ENCODE measurements at regions not wholly inside any gene's neighbourhood (a gene's known extent, or its start where the extent isn't known, plus 50 kb on each side); places are given as distances from the start of the nearest gene placed in this dataset.

DNA sequence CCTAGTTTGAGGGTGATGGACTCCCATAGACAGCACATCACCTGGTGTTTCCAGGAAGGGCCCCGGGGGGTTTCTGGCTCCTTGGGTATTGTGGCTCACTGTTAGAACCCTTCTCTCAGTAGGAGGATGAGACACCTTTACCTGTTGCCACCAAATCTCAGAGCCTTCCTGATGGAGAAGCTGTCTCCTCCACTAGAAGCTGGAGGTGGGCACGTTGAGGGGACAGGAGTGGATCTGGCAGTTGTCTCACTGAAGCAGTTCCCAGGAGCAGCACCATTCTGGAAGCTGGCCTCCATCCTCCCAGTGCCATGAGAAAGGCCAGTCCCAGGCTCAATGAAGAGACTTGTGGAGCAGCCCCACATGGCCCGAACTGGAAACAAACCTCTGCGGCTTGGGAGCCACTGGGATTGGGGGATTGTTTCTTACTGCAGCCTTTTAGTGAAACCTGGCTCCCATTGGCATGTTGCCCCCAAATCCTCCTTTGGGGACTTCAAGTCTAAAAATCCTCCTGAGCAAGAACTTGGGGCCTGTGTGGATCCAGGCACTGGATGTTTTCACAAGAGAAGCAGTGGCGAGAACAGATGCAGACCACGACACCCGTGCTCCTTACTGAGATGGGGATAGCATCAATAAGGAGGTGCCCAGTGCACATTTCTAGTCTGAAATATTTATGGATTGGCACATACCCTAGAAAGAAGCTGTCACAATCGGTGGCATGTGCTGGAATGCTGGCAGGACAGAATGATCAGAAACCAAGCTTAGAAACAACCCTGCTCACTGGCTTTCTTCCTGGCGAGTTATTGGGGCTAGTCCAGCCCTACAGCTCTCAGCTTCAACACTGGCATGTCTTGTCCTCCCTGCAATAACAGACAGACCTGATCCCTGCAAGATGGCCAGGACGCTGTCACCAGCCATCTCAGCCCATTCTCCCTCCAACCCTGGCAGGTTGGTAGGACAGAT, 223.7 kb upstream of the AJAP1 start:
- intact Hi-C loops (cut with micrococcal nuclease) (no loop called here), dilution Hi-C loops (cut with MboI; ENCODE audit: extremely low pct_ligation_motif_present, low sequenced_read_pairs) (no loop called here)
- H3K4me3 ChIP-seq (replicated peaks in 1 of 3; ENCODE audit: insufficient read depth in 1 of 3, low read depth in 1 of 3, low read length in 3 of 3): no peak overlapping the region
- no peak for DNase-seq (ENCODE audit: low read depth, low spot score)
- H3K79me2 ChIP-seq (ENCODE audit: control insufficient read depth, insufficient read depth, low read length): no peaks in the 10 kb centered on the region
- FAIRE-seq: no peak
- H3K9me1 ChIP-seq (replicated peaks; ENCODE audit: control insufficient read depth, extremely low read depth, insufficient read depth, low read length): no peaks in the 10 kb centered on the region
- no peaks in the 10 kb centered on the region for H3K36me3 ChIP-seq (ENCODE audit: control insufficient read depth in 2 of 2, extremely low read depth in 1 of 2, insufficient read depth in 2 of 2, low read length in 2 of 2)
- BruUV-seq (replicated peaks): no TSS peak
- no peak overlapping the region for H3K4me2 ChIP-seq (ENCODE audit: insufficient read depth, low read length)
- no peaks in the 10 kb centered on the region for H4K20me1 ChIP-seq (replicated peaks; ENCODE audit: control insufficient read depth, extremely low read depth, insufficient read depth, low read length)
- H3K4me1 ChIP-seq (ENCODE audit: control insufficient read depth, extremely low read depth, insufficient read depth, low read length): no peaks in the 10 kb centered on the region
- no peak overlapping the region for H3K9ac ChIP-seq (replicated peaks; ENCODE audit: extremely low read depth, insufficient read depth, low read length)
- no peaks in the 10 kb centered on the region for H3K27me3 ChIP-seq (ENCODE audit: control insufficient read depth in 2 of 2, insufficient read depth in 2 of 2, low read length in 2 of 2)
- H3K27ac ChIP-seq (ENCODE audit: insufficient read depth, low read depth, low read length): no peak overlapping the region
- H2AFZ ChIP-seq (ENCODE audit: low read depth, low read length): no peak overlapping the region
- POLR2A ChIA-PET: no interaction called here
- TF ChIP-seq FOS (IDR thresholded peaks at IDR 0.05; ENCODE audit: borderline replicate concordance, insufficient read depth, low read length) (no peak), POLR2A (IDR thresholded peaks at IDR 0.05; ENCODE audit: low read depth, low read length) (no peak), MYC (IDR thresholded peaks at IDR 0.05; ENCODE audit: low read depth, low read length) (no peak), GATA2 (IDR thresholded peaks at IDR 0.05; ENCODE audit: insufficient read depth, insufficient read length, low read depth, low read length) (no peak), EZH2 (IDR thresholded peaks at IDR 0.05; ENCODE audit: borderline replicate concordance, low read depth, low read length, severe bottlenecking) (no peak), JUN (IDR thresholded peaks at IDR 0.05; ENCODE audit: borderline replicate concordance, insufficient read depth, insufficient read length, low read depth) (no peak)
- TF ChIP-seq, protein P1, sequence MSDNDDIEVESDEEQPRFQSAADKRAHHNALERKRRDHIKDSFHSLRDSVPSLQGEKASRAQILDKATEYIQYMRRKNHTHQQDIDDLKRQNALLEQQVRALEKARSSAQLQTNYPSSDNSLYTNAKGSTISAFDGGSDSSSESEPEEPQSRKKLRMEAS (IDR thresholded peaks at IDR 0.05; ENCODE audit: insufficient read depth, insufficient read length): no peak
- TF ChIP-seq, protein P2, sequence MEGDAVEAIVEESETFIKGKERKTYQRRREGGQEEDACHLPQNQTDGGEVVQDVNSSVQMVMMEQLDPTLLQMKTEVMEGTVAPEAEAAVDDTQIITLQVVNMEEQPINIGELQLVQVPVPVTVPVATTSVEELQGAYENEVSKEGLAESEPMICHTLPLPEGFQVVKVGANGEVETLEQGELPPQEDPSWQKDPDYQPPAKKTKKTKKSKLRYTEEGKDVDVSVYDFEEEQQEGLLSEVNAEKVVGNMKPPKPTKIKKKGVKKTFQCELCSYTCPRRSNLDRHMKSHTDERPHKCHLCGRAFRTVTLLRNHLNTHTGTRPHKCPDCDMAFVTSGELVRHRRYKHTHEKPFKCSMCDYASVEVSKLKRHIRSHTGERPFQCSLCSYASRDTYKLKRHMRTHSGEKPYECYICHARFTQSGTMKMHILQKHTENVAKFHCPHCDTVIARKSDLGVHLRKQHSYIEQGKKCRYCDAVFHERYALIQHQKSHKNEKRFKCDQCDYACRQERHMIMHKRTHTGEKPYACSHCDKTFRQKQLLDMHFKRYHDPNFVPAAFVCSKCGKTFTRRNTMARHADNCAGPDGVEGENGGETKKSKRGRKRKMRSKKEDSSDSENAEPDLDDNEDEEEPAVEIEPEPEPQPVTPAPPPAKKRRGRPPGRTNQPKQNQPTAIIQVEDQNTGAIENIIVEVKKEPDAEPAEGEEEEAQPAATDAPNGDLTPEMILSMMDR (IDR thresholded peaks at IDR 0.05; ENCODE audit: extremely low read depth in 1 of 2, insufficient read depth in 1 of 2, low read depth in 1 of 2, low read length in 2 of 2): no peak
- peaks cover 7% of the 10 kb centered on the region for H3K9me3 ChIP-seq (replicated peaks; ENCODE audit: control insufficient read depth, insufficient read depth, low read length)
- CTCF ChIA-PET: no interaction called here
